Skeletal muscle cell (primary cell): ENCODE measurements at regions not wholly inside any gene's neighbourhood (a gene's known extent, or its start where the extent isn't known, plus 50 kb on each side); places are given as distances from the start of the nearest gene placed in this dataset.

Experiments used
- DNase-seq: peaks from one replicate; pipeline ENCODE4 v3.0.0-alpha.2; 2010; ENCODE audit warnings: low read depth
- H3K4me3 ChIP-seq: 2 replicates; pipeline ENCODE4 v1.5.1; 2011; ENCODE audit warnings: low read depth, mild to moderate bottlenecking, control low read depth, low read length, moderate library complexity

DNA sequence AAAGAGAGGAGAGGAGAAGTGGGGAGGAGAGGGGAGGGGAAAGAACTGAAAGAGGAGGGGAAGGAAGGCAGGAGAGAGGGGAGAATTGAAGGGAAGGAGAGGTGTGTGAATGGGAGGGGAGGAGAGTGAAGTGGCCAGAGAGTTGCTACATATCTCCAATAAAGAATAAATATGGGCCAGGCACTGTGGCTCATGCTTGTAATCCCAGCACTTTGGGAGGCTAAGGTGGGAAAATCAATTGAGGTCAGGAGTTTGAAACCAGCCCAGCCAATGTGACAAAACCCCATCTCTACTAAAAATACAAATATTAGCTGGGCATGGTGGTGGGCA, 482.4 kb downstream of the NAF1 start:
- H3K4me3 ChIP-seq, result no peak overlapping the region
- DNase-seq, result no peak

DNA sequence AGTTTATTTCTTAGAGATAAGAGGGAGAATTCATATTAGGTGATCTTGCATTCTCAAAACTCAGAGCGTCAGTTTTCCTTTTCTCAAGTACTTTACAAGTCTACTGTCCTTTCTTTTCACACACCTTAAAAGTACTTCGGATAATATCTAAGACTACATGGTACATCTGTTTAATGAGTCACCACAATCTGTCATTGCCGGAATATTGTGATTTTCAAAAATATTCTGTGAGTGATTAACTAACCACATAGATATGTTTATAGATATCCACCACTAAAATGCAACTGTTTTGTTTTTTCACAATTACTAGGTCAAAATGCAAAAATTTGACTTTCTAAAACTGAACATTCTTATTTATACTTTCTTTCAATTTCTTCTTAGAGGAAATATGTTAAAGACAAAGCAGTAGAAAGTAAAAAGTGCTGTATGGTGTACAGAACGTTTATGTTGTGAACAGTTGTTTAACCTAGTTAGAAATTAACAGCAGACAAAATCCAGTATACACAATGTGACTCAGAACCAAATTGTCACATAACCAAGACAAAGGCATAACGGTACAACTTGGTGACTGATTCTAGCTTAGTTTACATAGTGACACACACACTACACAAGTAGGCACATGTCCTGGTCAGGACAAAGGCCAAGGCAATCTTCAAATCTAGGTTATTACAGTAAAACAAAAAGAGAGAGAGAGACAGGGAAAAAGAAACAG, 482.9 kb downstream of the NAF1 start:
- DNase-seq, result no peak

DNA sequence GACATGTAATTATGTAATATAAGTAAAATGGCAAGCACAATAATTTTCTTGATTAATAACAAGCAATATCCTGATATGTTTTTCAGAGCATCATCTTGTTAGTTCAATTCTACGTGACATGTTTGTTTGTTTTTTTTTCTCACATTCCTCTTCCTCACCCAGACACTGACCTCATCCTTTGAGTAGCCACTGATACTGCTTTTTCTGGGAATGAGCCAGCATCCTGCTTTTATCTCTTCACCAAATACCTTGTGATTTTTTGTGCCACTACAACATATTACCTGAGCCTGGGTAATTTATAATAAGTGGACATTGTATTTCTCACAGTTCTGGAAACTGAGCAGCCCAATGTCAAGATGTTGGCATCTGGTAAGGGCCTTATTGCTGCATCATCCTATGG, 484.0 kb downstream of the NAF1 start:
- no peak for DNase-seq
- H3K4me3 ChIP-seq, result no peak overlapping the region

More for the DNA sequence above, 482.9 kb downstream of the NAF1 start:
- H3K4me3 ChIP-seq, result no peak overlapping the region

DNA sequence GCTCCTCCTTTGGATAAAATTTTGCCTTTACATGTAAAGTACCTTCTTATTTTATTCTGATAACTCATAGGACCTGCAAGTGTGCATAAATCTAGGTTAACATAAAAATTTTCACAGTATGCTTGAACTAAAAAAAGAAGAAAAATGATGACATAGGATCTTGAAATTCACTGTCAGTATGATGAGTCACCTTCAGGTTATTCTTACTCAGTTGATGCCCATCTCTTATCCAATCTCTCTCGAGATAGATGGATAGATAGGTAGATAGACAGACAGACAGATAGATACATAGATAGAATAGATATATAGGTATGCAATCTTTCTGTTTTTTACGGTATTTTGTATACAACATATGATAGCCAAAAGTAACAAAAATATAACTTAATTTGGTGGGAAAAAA, 485.5 kb downstream of the NAF1 start:
- DNase-seq, result no peak
- no peak overlapping the region for H3K4me3 ChIP-seq

DNA sequence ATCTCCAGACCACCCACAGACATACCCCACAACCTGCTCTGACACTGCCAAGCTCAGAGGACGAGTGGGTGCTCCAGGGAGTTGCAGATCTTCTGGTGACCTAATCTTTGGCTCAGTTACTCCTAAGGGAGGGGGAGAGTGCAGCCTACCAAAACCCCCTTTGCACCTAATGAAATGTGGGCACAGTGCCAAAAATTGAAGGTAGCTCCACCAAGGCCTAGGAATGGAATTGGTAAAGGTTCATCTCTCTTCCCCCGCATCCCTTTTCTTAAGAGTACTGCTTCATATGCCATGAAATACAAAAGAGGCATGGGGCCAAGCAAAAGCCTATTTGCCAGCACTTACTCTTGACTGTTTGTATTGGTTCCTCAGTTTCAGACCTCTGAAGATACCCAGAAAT, 491.0 kb downstream of the NAF1 start:
- H3K4me3 ChIP-seq, result no peak overlapping the region
- no peak for DNase-seq

DNA sequence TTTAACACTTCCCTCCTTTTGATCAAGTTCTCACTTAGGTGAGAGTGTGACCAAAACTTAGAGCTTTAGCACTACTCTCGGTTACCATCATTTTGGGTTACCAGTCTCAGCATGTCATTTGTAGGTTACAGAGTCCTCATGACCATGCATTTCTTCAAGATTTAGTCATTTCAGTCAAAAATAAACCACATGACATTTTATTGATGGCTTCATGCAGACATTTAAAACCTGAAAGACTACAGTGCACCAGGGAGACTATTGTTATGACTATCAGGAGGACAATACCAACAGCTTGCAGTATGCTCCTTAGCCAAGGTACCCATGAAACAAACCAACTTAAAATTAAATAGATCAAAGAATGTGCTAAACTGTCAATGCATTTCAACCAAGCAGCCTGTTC, 498.1 kb upstream of the FSTL5 start:
- no peak overlapping the region for H3K4me3 ChIP-seq
- DNase-seq, result no peak

DNA sequence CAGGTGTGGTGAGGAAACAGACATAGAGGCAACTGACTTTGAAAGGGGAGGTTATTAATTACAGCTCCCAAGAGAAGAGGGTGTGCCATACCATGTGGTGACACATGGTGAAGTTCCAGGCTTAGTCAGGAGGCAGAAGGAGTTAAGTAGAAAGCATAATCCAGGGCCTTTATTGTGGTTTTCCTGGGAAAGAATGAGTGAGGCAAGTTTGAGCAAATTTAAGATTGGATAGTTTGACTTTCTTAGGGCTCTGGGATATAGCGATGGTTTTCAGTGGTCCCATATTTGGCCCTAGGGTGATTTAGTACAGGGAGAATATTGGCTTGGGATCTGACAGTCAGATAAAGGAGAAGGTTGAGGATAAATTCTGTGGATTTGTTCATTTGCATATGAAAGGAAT, 495.9 kb upstream of the FSTL5 start:
- DNase-seq, result no peak
- no peak overlapping the region for H3K4me3 ChIP-seq

DNA sequence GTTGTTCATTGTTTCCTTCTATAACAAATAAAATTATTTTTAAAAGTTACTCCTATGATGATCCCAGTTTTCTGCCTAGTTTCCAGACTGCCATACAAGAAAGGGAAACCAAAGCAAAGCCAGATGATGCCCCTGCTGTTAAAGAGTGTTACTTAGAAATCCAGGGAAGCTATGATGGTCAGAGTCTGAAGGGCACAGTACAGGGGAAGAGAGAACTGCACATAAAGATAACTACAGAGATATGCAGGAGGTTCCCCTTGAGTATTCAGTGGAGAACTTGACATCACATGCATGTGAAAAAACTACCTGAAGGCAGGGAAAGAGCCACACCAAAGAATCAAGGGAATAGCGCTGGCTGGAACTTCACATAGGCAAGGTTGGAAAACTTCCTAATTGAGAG, 494.2 kb upstream of the FSTL5 start:
- DNase-seq, result no peak
- H3K4me3 ChIP-seq, result no peak overlapping the region

DNA sequence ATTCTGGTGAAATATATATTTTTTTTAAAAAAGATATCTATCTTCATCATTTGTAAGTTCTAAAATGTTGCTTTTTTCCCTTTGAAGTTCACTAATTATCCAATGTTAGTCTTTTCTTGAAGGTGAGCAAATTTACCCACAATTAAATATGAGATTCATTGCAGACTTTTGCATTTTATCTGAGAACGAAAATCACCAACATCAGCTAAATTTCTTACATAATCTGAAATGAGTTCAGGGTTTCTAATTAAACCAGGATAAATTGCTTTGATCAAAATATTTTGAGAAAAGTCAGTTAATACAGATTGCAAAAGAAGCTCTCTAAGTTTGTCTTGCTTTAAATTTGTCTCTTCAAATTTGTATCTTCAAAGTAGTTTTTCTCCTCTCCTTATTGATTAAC, 486.4 kb upstream of the FSTL5 start:
- H3K4me3 ChIP-seq, result no peak overlapping the region
- DNase-seq, result no peak

DNA sequence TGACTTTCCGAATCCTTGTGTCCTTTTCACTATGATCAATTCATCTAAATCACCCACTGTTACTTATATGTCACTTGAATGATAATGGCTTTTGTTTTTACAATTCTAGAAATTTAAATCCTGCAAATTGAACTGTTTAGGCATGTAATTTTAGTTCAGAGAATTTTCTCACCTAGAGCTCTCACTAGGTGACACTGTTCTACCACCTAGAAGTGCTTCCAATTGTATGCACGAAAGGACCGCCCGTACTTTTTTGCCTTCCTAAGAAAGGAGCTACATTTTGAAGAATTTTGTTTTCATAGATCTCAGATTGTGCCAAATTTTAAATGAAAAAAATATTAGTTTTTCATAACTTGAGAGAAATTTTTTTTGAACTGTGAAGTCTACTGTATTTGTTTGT, 481.6 kb upstream of the FSTL5 start:
- H3K4me3 ChIP-seq, result no peak overlapping the region
- no peak for DNase-seq

DNA sequence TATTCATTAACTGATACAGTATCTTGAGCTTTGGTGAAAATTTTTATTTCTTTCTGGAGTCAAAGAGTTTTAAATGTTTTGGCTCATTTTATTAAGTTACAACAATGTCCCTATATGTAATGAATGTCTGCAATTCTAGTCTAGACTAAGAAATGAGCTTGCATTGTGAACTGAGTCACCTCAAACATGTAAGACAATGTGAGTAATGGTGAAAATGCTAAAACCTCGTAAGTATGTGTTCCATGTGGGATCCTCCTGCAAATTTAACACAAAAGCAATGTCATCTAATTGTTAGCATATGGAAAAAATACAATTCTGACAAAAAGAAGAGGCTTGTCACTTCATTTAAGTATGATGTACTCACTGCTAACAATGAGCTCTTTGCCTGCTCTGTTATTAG, 480.5 kb upstream of the FSTL5 start:
- DNase-seq, result peak; percentile 8
- no peak overlapping the region for H3K4me3 ChIP-seq

DNA sequence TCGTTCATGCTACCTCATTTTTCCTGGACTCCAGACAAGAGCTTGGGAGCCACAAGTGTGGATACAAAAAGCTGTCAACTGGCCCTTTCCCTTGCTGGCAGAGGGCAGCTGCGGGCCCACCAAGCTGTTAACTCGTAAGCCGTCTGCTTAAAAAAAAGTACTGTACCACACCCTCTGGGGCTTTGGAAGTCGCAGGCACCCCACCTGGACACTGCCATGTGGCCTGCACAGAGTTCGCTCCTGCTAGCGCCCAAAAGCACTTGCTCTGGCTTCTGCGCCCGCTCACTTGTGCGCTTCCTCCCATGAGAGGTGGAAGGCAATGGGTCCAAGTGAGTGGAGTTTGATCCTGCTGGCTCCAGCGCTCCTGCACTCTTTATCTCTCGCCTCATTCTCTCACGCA, 476.4 kb upstream of the FSTL5 start:
- DNase-seq, result no peak

DNA sequence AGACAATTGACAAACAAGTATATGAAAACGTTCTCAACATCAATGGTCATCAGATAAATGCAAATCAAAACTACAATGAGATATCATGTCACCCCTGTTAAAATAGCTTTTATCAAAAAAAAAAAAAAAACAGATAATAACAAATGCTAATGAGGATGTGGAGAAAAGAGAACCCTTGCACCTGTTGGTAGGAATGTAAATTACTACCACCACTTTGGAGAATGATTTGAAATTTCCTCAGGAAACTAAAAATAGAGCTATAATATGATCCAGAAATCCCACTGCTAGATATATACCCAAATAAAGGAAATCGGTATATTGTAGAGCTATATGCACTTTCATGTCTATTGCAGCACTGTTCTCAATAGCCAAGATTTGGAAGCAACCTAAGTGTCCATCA, 470.6 kb upstream of the FSTL5 start:
- no peak for DNase-seq
- H3K4me3 ChIP-seq, result no peak overlapping the region

More for the DNA sequence above, 476.4 kb upstream of the FSTL5 start:
- H3K4me3 ChIP-seq, result no peak overlapping the region

DNA sequence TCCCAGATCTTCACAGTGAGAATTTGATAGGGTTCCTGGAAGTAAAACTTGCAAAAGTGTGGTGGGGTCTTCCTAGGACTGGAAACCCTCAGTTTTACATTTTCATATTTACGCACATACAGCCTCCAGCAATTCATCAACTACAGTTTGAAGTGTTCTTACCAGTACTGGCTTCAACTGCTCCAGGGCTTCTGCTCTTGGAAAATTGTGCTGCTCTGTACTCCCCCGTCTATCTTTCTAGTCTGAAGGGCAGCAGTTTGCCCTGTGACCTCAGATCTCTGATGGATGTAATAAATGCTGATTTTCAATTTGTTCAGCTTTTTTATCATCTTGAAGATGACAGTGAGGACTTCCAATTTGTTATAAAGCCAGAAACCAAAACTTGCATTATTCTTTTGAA, 458.9 kb upstream of the FSTL5 start:
- DNase-seq, result no peak
- no peak overlapping the region for H3K4me3 ChIP-seq

DNA sequence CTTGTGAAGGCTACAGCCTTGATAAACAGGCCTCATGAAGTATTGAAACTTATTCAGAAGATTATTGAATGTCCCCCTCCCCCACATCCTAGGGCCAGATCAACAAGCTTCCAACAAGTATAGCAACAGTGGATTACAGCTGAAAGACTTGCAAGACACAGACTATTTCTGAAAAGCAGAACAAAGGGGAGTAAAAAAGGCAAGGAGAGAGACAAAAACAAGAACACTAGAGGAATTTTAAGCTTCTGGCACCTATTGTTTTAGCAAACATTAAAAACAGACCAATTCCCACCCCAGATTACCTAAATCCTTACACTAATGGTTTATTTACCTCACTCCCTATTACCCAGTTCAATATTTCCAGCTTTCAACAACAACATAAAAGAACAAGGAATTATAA, 446.3 kb upstream of the FSTL5 start:
- DNase-seq, result no peak
- no peak overlapping the region for H3K4me3 ChIP-seq

DNA sequence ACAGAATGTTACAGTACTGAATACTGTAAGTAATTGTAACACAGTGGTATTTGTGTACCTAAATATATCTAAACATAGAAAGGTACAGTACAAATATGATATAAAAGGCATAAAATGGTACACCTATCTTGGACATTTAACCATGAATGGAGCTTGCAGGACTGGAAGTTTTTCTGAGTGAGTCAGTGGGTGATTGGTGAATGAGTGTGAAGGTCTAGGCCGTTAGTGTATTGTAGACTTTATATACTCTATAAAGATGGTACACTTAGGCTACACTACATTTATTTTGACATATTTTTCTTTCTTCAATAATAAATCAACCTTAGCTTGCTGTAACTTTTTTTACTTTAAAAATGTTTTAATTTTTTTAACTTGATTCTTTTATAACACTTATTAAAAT, 422.5 kb upstream of the FSTL5 start:
- DNase-seq, result no peak
- H3K4me3 ChIP-seq, result no peak overlapping the region

DNA sequence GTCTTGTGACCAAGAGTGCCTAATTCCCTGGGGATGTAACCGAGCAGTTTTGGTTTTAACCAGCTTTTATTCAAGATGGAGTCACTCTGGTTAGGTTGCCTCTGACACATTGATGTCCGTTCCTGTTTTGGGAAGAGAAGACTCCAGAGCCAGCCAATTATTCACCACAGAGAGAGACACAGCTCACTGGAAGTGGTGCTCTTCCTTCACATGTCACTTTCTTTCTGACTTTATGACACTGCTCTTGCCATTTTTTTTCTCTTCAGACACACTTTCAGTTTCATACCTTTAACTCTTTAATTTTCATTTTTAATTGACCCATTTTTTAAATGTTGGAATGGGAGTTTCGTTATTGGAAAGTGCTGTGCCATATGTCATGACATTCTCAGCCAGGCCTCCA, 418.4 kb upstream of the FSTL5 start:
- no peak overlapping the region for H3K4me3 ChIP-seq
- no peak for DNase-seq

DNA sequence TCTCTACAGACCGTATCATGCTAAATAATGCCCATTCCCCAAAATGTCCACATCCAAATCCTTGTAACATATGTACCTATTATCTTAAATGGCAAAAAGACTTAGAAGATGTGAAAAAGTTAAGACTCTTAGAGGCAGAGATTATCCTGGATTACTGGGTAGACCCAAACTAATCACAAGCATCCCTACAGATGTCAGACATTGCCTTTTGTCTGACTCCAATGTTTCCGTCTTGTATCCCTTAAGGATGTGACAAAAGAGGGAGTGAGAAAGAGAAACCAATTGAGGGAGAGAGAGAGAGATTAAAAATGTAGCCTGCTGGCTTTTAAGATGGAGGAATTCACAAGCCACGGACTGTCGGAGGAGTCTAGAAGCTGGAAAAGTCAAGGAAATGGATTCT, 401.9 kb upstream of the FSTL5 start:
- no peak for DNase-seq
- no peak overlapping the region for H3K4me3 ChIP-seq

DNA sequence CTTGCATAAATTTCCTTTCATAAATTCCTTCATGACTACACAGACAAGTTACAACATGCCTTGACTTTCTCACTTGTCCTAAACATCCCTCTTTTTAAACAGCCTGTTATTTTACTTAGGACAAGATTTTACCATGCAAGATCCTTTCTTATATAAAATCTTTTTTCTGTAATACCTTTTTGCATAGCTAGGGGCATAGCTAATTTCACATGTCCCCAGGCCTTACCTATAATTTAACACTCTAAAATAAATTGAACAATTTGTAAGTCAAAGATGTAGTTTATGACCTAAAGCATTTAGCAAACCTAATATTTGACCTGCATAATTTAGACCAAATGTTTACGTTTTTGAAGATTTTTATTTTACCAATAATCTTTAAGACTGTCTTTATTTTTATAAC, 396.3 kb upstream of the FSTL5 start:
- H3K4me3 ChIP-seq, result no peak overlapping the region
- DNase-seq, result no peak

DNA sequence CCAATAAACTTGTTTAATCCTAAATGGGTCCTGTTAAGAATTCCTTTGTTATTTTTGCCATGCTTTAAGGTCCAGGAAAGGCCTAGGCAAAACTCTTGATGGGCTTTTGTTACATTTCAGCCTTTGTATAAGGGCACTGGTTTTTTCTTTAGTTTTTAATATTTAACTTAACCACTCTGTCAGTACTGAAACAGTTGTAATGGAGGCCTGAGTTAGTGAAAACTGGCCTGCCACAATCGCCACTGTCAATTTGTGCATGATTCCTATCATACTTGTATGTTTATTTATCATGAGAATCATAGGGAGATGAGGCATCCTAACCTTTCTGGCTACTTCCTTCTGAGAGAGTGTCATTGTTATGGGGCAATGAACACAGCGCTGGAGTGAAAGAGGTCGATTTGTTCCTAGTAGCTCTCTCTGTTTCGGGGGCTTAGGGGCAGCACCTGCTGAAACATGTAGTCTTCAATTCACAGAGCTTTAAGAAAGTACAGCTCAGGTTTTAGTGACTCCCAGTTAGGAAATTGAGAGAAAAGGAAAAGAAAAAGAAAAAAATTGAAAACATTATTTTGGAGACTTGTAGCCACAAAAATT, 393.8 kb upstream of the FSTL5 start:
- DNase-seq, result no peak
- no peak overlapping the region for H3K4me3 ChIP-seq

DNA sequence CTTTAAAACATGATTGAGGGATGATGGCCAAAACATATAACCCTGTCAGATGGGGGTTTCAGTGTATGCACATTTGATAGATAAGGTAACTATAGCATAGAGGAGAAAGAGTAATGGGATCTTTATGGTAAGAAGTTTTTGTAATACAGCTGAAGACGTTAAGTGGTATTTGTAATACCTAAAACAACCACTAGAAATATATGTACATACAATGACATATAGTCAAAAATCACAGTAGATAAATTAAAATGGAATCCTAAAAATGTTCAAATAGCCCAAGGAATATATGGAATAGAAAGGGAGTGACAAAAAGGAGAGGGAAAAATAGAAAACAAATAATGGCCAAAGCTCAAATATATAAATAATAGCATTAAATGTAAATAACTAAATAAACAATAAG, 371.3 kb upstream of the FSTL5 start:
- no peak for DNase-seq
- H3K4me3 ChIP-seq, result no peak overlapping the region

DNA sequence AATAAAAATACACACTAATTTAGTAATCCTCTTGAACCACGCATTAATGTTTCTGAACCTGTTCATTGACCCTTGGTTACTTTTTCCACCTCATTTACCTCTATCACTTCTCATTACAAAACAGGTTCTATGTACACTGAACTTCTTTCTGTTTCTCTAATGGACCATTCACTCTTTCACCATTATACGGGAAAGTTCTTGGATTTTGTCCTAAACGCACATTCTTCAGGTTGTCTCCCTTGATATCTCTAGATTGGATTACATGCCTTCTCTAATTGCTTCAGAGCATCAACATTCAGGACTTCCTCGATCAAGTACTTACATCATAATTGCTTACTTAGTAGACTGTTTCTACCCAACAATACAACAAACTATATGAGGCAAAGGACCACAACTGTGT, 359.4 kb upstream of the FSTL5 start:
- no peak overlapping the region for H3K4me3 ChIP-seq
- no peak for DNase-seq
